ENCODE measurements at regions not wholly inside any gene's neighbourhood (a gene's known extent, or its start where the extent isn't known, plus 50 kb on each side); places are given as distances from the start of the nearest gene placed in this dataset.

DNA sequence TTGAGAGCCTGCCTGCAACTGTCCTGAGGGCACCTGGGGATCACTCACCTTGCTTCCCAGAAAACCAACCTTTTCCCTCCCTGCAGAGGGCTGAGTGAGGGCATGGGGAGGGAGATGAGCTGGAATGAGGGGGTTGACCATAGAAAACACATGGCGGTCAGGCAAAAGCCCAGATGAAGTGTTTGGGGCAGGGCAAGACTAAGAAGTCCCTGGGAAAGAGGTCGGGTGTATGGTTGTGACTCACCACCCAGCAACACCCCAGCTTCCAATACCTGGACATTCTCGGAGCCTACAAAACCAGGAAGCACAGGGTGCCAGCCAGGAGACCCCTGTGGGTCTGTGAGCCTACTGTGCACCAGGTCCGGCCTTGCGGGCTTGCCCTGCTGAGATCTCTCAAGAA is 95.3 kb upstream of the ATP2B2 start:
- TF ChIP-seq, protein P1, sequence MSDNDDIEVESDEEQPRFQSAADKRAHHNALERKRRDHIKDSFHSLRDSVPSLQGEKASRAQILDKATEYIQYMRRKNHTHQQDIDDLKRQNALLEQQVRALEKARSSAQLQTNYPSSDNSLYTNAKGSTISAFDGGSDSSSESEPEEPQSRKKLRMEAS (IDR thresholded peaks at IDR 0.05; ENCODE audit: insufficient read depth, insufficient read length) = no peak
- TF ChIP-seq GATA2 (IDR thresholded peaks at IDR 0.05; ENCODE audit: insufficient read depth, insufficient read length, low read depth, low read length) (no peak), EZH2 (IDR thresholded peaks at IDR 0.05; ENCODE audit: borderline replicate concordance, low read depth, low read length, severe bottlenecking) (no peak), JUN (IDR thresholded peaks at IDR 0.05; ENCODE audit: borderline replicate concordance, insufficient read depth, insufficient read length, low read depth) (no peak), POLR2A (IDR thresholded peaks at IDR 0.05; ENCODE audit: low read depth, low read length) (no peak), POLR2AphosphoS5 (IDR thresholded peaks at IDR 0.05; ENCODE audit: insufficient read depth, low read depth, low read length) (no peak)
- TF ChIP-seq, protein P2, sequence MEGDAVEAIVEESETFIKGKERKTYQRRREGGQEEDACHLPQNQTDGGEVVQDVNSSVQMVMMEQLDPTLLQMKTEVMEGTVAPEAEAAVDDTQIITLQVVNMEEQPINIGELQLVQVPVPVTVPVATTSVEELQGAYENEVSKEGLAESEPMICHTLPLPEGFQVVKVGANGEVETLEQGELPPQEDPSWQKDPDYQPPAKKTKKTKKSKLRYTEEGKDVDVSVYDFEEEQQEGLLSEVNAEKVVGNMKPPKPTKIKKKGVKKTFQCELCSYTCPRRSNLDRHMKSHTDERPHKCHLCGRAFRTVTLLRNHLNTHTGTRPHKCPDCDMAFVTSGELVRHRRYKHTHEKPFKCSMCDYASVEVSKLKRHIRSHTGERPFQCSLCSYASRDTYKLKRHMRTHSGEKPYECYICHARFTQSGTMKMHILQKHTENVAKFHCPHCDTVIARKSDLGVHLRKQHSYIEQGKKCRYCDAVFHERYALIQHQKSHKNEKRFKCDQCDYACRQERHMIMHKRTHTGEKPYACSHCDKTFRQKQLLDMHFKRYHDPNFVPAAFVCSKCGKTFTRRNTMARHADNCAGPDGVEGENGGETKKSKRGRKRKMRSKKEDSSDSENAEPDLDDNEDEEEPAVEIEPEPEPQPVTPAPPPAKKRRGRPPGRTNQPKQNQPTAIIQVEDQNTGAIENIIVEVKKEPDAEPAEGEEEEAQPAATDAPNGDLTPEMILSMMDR (IDR thresholded peaks at IDR 0.05; ENCODE audit: extremely low read depth in 1 of 2, insufficient read depth in 1 of 2, low read depth in 1 of 2, low read length in 2 of 2) = no peak
- dilution Hi-C loops (cut with MboI; ENCODE audit: extremely low pct_ligation_motif_present, low sequenced_read_pairs) = no loop called here
- Histone ChIP-seq H4K20me1 (replicated peaks; ENCODE audit: control insufficient read depth, extremely low read depth, insufficient read depth, low read length) (no peaks in the 10 kb centered on the region), H2AFZ (ENCODE audit: low read depth, low read length) (no peak overlapping the region), H3K9me1 (replicated peaks; ENCODE audit: control insufficient read depth, extremely low read depth, insufficient read depth, low read length) (no peaks in the 10 kb centered on the region), H3K4me3 (replicated peaks in 1 of 3; ENCODE audit: insufficient read depth in 1 of 3, low read depth in 1 of 3, low read length in 3 of 3) (no peak overlapping the region), H3K27me3 (ENCODE audit: control insufficient read depth in 2 of 2, insufficient read depth in 2 of 2, low read length in 2 of 2) (no peaks in the 10 kb centered on the region), H3K36me3 (ENCODE audit: control insufficient read depth in 2 of 2, extremely low read depth in 1 of 2, insufficient read depth in 2 of 2, low read length in 2 of 2) (no peaks in the 10 kb centered on the region), H3K4me1 (ENCODE audit: control insufficient read depth, extremely low read depth, insufficient read depth, low read length) (no peaks in the 10 kb centered on the region), H3K9ac (replicated peaks; ENCODE audit: extremely low read depth, insufficient read depth, low read length) (no peak overlapping the region), H3K79me2 (ENCODE audit: control insufficient read depth, insufficient read depth, low read length) (no peaks in the 10 kb centered on the region), H3K27ac (ENCODE audit: insufficient read depth, low read depth, low read length) (no peak overlapping the region), H3K4me2 (ENCODE audit: insufficient read depth, low read length) (no peak overlapping the region), H3K9me3 (replicated peaks; ENCODE audit: control insufficient read depth, insufficient read depth, low read length) (no peaks in the 10 kb centered on the region)
- intact Hi-C loops (cut with micrococcal nuclease) = no loop called here
- no TSS peak for BruUV-seq (replicated peaks)
- ChIA-PET POLR2A (no interaction called here), CTCF (no interaction called here)
- DNase-seq (ENCODE audit: low read depth, low spot score) = no peak
- no peak for FAIRE-seq
